ENCODE measurements at regions not wholly inside any gene's neighbourhood (a gene's known extent, or its start where the extent isn't known, plus 50 kb on each side); places are given as distances from the start of the nearest gene placed in this dataset.

DNA sequence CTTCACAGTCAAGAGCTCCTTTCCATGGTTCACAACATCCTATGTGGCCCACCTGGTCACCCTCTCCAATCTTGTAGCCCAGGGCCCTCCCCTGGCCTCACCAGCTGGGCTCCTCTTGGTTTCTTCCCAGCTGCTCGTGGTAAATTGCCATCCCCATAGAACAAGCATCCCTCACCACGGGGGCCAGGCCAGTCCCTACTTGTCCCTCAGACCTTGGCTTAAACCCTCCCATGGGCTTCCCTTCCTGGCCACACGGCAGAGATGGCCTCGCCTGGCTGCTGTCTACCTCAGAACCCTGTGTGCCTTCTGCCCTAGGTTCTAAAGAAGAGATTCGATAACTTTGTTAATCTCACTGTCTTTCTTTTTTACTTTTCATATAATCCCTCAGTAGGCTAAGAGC is 153.3 kb upstream of the TCERG1L start:
- ATAC-seq (no peak), DNase-seq (no peak)
- TF ChIP-seq CTCF (IDR thresholded peaks at IDR 0.05): no peak
- Histone ChIP-seq H3K4me1 (no peaks in the 10 kb centered on the region), H3K27ac (no peak overlapping the region), H3K36me3 (no peaks in the 10 kb centered on the region), H3K4me3 (no peak overlapping the region), H3K9me3 (no peaks in the 10 kb centered on the region), H3K27me3 (ENCODE audit: low read depth) (no peaks in the 10 kb centered on the region)
- intact Hi-C loops (cut with DNase I): no loop called here

DNA sequence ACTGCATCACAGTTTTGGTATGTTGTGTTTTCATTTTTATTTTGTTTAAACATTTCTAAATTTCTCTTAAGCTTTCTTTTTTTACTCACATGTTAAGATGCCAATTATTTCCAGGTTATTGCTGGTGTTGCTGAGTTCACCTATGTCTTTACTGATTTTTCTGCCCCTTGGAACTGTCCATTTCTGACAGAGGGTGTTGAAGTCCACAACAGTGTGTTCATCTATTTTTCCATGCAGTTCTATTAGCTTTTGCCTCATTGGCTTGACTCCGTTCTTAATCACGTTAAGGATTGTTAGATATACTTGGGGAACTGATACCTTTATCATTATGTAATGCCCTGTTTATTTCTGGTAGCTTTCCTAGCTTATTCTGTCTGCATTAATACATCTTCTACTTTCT is 158.0 kb upstream of the TCERG1L start:
- no peak for DNase-seq
- TF ChIP-seq CTCF (IDR thresholded peaks at IDR 0.05): no peak
- H3K4me3 ChIP-seq: no peak overlapping the region
- no peaks in the 10 kb centered on the region for H3K4me1 ChIP-seq
- H3K27ac ChIP-seq: no peak overlapping the region
- H3K9me3 ChIP-seq: no peaks in the 10 kb centered on the region
- ATAC-seq: no peak
- no peaks in the 10 kb centered on the region for H3K36me3 ChIP-seq
- H3K27me3 ChIP-seq (ENCODE audit: low read depth): peaks cover 23% of the 10 kb centered on the region
- intact Hi-C loops (cut with DNase I): no loop called here

GRCh38 chr10:131473645-131474044 is 162.1 kb upstream of the TCERG1L start:
- no peak for TF ChIP-seq CTCF (IDR thresholded peaks at IDR 0.05)
- H3K4me1 ChIP-seq: no peaks in the 10 kb centered on the region
- H3K9me3 ChIP-seq: no peaks in the 10 kb centered on the region
- ATAC-seq: no peak
- no peaks in the 10 kb centered on the region for H3K36me3 ChIP-seq
- H3K27ac ChIP-seq: no peak overlapping the region
- intact Hi-C loops (cut with DNase I): no loop called here
- no peak for DNase-seq
- peaks cover 23% of the 10 kb centered on the region for H3K27me3 ChIP-seq (ENCODE audit: low read depth)
- no peak overlapping the region for H3K4me3 ChIP-seq

DNA sequence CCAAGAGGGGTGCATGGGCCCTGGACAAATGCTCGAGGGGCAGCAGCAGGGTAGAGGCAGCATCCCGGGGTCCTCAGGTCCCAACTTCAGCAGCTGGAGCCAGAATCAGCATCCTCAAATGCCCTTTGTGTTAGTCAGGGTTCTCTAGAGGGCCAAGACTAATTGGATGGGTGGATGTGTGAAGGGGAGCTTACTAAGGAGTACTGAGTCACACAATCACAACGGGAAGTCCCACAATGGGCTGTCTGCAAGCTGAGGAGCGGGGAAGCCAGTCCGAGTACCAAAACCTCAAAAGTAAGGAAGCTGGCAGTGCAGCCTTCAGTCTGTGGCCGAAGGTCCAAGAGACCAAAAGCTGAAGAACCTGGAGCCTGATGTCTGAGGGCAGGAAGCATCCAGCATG is 162.9 kb upstream of the TCERG1L start:
- H3K4me1 ChIP-seq: no peaks in the 10 kb centered on the region
- no peaks in the 10 kb centered on the region for H3K36me3 ChIP-seq
- no peak for ATAC-seq
- no peak overlapping the region for H3K4me3 ChIP-seq
- DNase-seq: no peak
- no peaks in the 10 kb centered on the region for H3K9me3 ChIP-seq
- peaks cover 23% of the 10 kb centered on the region for H3K27me3 ChIP-seq (ENCODE audit: low read depth)
- intact Hi-C loops (cut with DNase I): no loop called here
- no peak for TF ChIP-seq CTCF (IDR thresholded peaks at IDR 0.05)
- no peak overlapping the region for H3K27ac ChIP-seq

- intact Hi-C loops (cut with DNase I): no loop called here
- Histone ChIP-seq H3K4me1 (no peaks in the 10 kb centered on the region), H3K36me3 (no peaks in the 10 kb centered on the region), H3K4me3 (no peak overlapping the region), H3K27me3 (ENCODE audit: low read depth) (peaks cover 25% of the 10 kb centered on the region), H3K27ac (no peak overlapping the region), H3K9me3 (no peaks in the 10 kb centered on the region)
- ATAC-seq: peak in 1 of 2 donors; percentile 21
- DNase-seq: no peak
- TF ChIP-seq CTCF (IDR thresholded peaks at IDR 0.05): no peak
Measured at GRCh38 chr10:131475043-131475442, 163.5 kb upstream of the TCERG1L start.

DNA sequence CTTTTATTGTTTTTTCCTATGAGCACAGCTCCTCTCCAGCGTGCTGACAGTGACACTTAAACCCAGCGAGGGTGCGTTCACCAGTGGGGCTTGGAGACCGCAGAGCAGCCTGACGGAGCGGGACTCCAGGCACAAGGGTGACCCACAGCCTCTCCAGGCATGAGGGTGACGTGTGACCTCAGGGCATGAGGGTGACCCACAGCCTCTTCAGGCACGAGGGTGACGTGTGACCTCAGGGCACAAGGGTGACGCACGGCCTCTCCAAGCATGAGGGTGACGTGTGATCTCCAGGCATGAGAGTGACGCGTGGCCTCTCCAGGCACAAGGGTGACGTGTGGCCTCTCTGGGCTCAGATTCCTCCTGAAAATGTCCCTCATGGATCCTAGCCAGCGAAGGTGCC is 164.3 kb upstream of the TCERG1L start:
- TF ChIP-seq CTCF (IDR thresholded peaks at IDR 0.05): no peak
- H3K27me3 ChIP-seq (ENCODE audit: low read depth): peaks cover 26% of the 10 kb centered on the region
- H3K4me1 ChIP-seq: no peaks in the 10 kb centered on the region
- no peaks in the 10 kb centered on the region for H3K9me3 ChIP-seq
- H3K4me3 ChIP-seq: no peak overlapping the region
- no peak for DNase-seq
- no peak overlapping the region for H3K27ac ChIP-seq
- no peaks in the 10 kb centered on the region for H3K36me3 ChIP-seq
- no peak for ATAC-seq
- intact Hi-C loops (cut with DNase I): no loop called here
